ENCODE measurements at regions not wholly inside any gene's neighbourhood (a gene's known extent, or its start where the extent isn't known, plus 50 kb on each side); places are given as distances from the start of the nearest gene placed in this dataset.

DNA sequence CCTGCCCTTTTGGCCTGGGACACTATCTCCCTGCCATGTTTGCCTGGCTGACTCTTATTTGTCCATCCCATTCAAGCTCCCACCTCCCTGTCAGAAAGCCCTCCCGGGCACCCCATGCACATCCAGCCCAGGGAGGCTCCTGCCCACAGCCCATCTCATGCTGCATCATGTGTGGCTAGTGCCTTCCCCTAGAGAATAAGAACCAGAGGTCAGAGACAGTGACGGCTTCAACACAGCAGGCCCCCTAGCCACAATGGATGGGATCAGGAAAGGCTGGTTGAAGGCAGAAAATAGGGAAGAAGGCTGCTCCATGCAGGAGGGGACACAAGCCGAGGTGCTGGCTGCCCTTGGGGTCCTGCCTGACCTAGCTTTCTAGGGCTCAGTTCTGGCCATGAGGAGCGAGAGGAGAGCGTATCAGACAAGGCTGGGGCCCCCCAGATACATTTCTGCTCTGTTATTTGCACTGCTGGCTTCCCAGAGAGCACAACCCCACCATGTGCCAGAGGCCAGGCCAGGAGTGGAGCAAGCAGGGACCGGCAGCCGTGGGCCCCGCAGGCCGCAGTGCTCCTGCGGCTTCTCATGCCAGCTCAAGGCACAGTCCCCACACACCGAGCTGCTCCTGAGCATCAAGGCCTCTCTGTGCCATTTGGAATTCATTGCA is 161.1 kb upstream of the ZMIZ1 start:
- DNase-seq (ENCODE audit: low read depth), result no peak

- no peak for DNase-seq (ENCODE audit: low read depth)
Observed at GRCh38 chr10:78909221-78909620, 159.5 kb upstream of the ZMIZ1 start.

DNA sequence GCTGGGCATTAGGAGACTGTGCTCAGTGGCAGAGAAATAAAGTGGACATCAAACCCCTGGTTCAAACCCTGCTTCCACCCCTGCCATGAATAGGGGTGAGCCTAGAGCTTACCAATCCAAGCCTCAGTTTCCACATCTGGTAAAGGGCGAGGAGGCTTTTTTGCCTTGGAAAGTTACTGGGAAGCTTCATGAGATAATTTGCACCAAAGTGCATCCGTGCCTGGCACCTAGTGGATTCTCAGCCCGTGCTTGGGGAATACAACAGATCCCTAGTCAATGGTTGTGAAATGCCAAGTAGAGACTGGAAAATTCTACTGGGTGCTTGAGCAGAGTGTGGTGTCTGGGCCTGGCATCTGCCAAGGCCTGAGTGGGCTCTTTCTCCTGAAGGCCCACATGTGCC is 158.7 kb upstream of the ZMIZ1 start:
- no peak for DNase-seq (ENCODE audit: low read depth)

- DNase-seq (ENCODE audit: low read depth), result no peak
Observed at GRCh38 chr10:78910476-78910875, 158.3 kb upstream of the ZMIZ1 start.

GRCh38 chr10:78910886-78911285 is 157.9 kb upstream of the ZMIZ1 start:
- no peak for DNase-seq (ENCODE audit: low read depth)

- DNase-seq (ENCODE audit: low read depth), result no peak
Observed at GRCh38 chr10:78911533-78912340, 157.0 kb upstream of the ZMIZ1 start.

GRCh38 chr10:78912361-78913218 is 156.2 kb upstream of the ZMIZ1 start:
- DNase-seq (ENCODE audit: low read depth), result no peak

GRCh38 chr10:78913219-78914059 is 155.3 kb upstream of the ZMIZ1 start:
- no peak for DNase-seq (ENCODE audit: low read depth)

DNA sequence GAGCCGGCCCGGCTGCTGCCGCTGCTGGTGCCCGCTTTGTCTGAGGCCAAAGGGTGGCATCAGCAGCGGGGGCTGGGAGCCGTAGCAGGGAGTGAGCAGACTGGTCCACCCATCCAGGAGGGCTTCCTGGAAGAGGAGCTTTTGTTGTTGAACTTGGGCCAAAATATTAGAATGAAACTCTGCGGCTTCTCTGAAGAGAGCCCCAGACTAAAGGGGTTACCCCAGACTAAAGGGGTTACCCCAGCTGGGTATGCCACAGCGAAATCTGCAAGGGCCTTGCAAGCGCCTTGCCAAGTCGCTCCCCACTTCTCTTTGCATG is 154.7 kb upstream of the ZMIZ1 start:
- DNase-seq (ENCODE audit: low read depth), result no peak

DNA sequence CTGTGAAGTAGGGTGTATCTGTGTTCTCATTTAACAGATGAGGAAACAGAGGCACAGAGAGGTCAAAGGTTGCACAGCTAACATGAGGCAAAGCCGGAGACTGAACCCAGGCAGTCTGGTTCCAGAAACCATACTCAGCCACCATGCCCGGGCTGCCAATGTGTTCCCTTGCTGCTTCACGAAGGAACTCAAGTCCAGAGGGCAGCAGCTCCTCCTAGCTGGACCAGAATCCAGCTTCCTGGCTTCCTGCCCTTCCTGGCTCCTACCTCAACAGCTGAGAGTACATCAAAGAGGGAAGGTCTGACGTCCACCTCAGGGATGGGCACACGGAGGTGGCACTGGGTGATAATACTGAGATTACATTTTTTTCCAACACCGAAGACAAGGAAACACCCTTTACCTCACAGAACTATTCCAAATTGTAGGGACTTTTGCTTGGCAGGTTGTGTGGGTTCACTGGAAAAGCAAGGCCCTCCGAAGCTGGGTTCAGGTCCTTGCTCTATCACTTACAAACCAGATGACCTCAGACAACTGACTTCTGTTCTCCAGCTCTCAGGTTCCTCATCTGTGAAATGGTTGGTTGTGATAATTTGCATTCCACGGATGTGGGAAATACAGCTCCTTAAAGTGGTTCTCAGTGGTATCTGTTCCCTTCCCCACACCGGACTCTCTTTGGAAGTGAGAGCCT is 154.1 kb upstream of the ZMIZ1 start:
- no peak for DNase-seq (ENCODE audit: low read depth)

GRCh38 chr10:78915190-78915518 is 153.6 kb upstream of the ZMIZ1 start:
- DNase-seq (ENCODE audit: low read depth), result no peak

DNA sequence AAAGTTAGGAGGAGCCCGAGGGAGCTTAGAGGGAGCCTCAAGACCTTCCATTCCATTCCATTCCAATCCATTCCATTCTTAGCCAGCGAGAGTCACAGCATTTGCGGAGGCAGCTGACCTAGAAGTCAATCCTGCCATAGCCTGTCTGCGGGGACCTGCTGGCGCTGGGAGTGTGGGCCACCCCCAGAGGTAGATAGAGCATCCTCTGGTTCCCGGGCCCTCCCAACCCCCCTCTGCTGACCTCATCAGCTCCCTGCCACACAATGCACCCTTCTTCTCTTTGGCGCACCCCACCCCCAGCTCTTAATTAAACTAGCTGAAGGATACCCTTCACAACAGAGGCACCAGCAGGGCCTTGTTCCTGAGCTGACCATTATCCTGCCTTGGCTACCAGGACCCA is 152.5 kb upstream of the ZMIZ1 start:
- DNase-seq (ENCODE audit: low read depth), result no peak

DNA sequence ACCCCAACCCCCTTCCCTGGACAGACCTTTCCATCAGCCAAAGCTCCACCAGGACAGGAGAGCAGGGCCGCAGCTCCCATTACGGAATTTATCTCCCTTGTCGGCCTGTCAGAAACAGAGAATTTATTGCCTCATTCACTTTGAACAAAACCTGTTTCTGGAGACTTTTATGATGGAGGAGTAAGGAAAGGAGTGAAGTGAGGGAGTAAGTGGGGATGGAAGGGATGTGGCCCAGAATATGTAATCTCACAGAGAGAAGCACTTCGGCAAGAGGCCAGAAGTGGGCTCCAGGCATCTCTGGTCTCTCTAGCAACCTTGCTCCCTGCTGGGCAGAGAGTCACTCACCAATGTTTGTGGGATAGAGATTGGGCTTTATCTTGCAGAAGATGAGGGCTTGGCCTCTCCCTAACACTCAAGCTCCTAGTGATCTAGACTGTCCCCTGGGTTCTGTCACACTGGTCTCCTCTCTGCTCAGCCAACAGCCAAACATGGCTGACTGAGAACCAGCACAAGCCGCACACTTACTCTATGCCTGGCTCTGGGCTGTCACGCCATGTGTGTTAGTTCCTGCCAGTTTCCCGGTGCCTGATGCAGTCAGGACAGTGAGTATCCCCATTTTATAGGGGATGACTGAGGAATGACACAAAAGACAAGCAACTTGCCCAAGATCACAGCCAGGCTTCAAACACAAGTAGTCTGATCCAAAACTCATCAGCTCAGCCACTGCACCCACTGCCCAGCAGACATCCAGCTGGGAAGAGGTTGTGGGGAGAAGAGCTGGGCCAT is 149.4 kb upstream of the ZMIZ1 start:
- DNase-seq (ENCODE audit: low read depth), result no peak

GRCh38 chr10:78920011-78920410 is 148.8 kb upstream of the ZMIZ1 start:
- DNase-seq (ENCODE audit: low read depth), result no peak

- no peak for DNase-seq (ENCODE audit: low read depth)
Observed at GRCh38 chr10:78921895-78922294, 146.9 kb upstream of the ZMIZ1 start.

DNA sequence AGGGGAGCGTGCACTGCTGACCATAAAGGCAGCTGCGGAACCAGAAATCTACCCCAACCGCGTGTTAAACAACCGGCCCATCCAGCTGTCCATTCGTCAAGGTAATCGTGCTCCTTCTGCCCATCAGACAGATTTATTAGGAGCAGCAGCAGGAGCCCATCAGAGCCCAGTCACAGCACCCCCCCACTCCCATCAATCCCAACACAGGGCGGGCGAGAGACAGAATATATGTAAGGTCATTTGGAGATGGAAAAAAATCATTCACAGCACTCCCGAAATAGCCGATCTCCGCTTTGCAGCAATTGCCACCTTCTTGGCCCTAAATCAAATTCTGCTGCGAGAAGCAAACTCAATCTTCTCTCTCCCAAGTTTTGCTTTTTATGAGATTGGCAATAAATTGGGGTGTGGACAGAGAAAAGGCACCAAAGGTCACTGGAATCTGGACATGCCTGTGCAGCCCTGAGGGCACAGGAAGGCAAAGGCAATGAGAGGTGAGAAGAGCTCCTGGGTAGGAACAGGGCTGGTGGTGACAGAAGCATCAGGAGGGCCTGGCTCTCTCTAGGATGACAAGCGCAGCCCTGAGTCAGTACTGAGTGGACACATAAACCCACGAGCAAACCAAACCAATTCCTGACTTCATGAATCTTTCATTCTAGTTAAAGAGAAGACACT is 145.0 kb upstream of the ZMIZ1 start:
- DNase-seq (ENCODE audit: low read depth), result no peak

GRCh38 chr10:78924319-78925003 is 144.3 kb upstream of the ZMIZ1 start:
- DNase-seq (ENCODE audit: low read depth), result no peak

- DNase-seq (ENCODE audit: low read depth), result no peak
Observed at GRCh38 chr10:78925275-78925674, 143.5 kb upstream of the ZMIZ1 start.

DNA sequence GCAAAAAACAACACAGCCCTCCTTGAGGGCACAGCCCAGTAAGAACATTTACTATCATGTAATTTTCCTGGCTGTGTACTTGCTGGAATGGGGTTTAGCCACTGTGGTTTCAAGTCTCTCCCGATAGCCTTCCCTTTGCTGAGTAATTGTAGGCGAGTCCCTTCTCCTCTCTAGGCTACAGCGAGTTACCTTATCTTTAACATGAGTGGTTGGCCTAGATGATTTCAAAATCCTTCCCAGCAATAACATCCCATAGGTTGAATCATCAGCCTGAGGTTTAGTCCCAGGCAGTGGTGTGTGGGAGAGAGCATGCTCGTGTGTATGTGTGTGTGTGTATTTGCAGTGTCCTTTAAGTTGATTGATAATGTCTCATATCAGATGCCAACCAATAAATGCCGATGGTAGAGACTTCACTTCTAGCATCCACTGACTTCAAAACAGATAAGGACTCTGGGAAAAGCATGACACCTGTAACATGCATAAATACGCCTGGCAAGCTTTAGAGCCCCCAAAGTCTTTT is 142.9 kb upstream of the ZMIZ1 start:
- no peak for DNase-seq (ENCODE audit: low read depth)

Measured in stimulated activated CD4-positive, alpha-beta T cell treated with anti-CD3 and anti-CD28 coated beads, Interleukin-2, amount 100 ng/mL, for 4 hours (primary cell).